ENCODE measurements at regions not wholly inside any gene's neighbourhood (a gene's known extent, or its start where the extent isn't known, plus 50 kb on each side); places are given as distances from the start of the nearest gene placed in this dataset.

GRCh38 chr6:125356884-125357283 lies 55.1 kb upstream of the HDDC2 start:
- dilution Hi-C loops (cut with HindIII; ENCODE audit: low sequenced_read_pairs, unreplicated experiment) (no loop called here), in situ Hi-C loops (cut with MboI; ENCODE audit: low sequenced_read_pairs) (no loop called here), intact Hi-C loops (cut with micrococcal nuclease) (no loop called here)
- Histone ChIP-seq H4K5ac (ENCODE audit: low read depth, low read length) (no peak overlapping the region), H3K27ac (ENCODE audit: insufficient read depth, low read length) (no peak overlapping the region), H3K36me3 (ENCODE audit: control insufficient read depth, insufficient read depth, low read length) (no peaks in the 10 kb centered on the region), H3K14ac (replicated peaks; ENCODE audit: low read depth, low read length) (no peak overlapping the region), H3K9me3 (ENCODE audit: control insufficient read depth, insufficient read depth, low read length) (no peaks in the 10 kb centered on the region), H2BK15ac (ENCODE audit: low read depth, low read length) (no peak overlapping the region), H2AFZ (replicated peaks; ENCODE audit: low read length, poor library complexity) (no peak overlapping the region), H3K4me2 (ENCODE audit: low read depth, low read length) (no peak overlapping the region), H3K4me1 (ENCODE audit: control insufficient read depth, insufficient read depth, low read length) (no peaks in the 10 kb centered on the region), H3K4ac (ENCODE audit: low read depth, low read length) (no peak overlapping the region), H2BK120ac (ENCODE audit: low read depth, low read length) (no peak overlapping the region), H3K9me1 (ENCODE audit: insufficient read depth, low read length) (no peaks in the 10 kb centered on the region), H2BK5ac (ENCODE audit: low read depth, low read length, poor library complexity, severe bottlenecking) (no peak overlapping the region), H3K79me1 (ENCODE audit: low read depth in 1 of 2, low read length in 2 of 2) (no peaks in the 10 kb centered on the region), H3K23ac (ENCODE audit: low read depth, low read length) (no peak overlapping the region), H3K4me3 (ENCODE audit: insufficient read depth, low read depth, low read length) (no peak overlapping the region), H3K56ac (ENCODE audit: extremely low read depth, insufficient read depth, low read length) (no peak overlapping the region), H2BK20ac (ENCODE audit: low read depth, low read length) (no peak overlapping the region), H2AK5ac (ENCODE audit: low read depth, low read length) (no peak overlapping the region), H4K8ac (ENCODE audit: low read depth in 2 of 2, low read length in 2 of 2) (no peak overlapping the region), H2AK9ac (replicated peaks; ENCODE audit: low read depth, low read length, poor library complexity) (no peak overlapping the region), H3K27me3 (ENCODE audit: control insufficient read depth, insufficient read depth, low read length) (peaks cover 12% of the 10 kb centered on the region), H3K18ac (ENCODE audit: low read depth, low read length) (no peak overlapping the region), H3K9ac (ENCODE audit: low read depth, low read length) (no peak overlapping the region), H4K91ac (ENCODE audit: insufficient read depth, low read depth, low read length) (no peak overlapping the region), H4K20me1 (ENCODE audit: insufficient read depth, low read length) (no peaks in the 10 kb centered on the region)
- TF ChIP-seq RCOR1 (IDR thresholded peaks at IDR 0.05; ENCODE audit: insufficient replicate concordance, low read length) (no peak), RFX5 (IDR thresholded peaks at IDR 0.05; ENCODE audit: low read depth, low read length) (no peak), RAD21 (IDR thresholded peaks at IDR 0.05; ENCODE audit: low read length) (no peak), NFE2L2 (IDR thresholded peaks at IDR 0.05; ENCODE audit: low read depth, low read length) (no peak), BHLHE40 (IDR thresholded peaks at IDR 0.05; ENCODE audit: low read depth, low read length) (no peak), MXI1 (IDR thresholded peaks at IDR 0.05; ENCODE audit: borderline replicate concordance, low read depth, low read length) (no peak), MAFK (IDR thresholded peaks at IDR 0.05; ENCODE audit: low read depth, low read length) (no peak), CEBPB (IDR thresholded peaks at IDR 0.05; ENCODE audit: low read depth, low read length) (no peak), FOS (IDR thresholded peaks at IDR 0.05; ENCODE audit: low read depth, low read length) (no peak), POLR2A (IDR thresholded peaks at IDR 0.05; ENCODE audit: low read depth, low read length) (no peak), ELK1 (IDR thresholded peaks at IDR 0.05; ENCODE audit: borderline replicate concordance, low read depth, low read length) (no peak), CHD1 (IDR thresholded peaks at IDR 0.05; ENCODE audit: low read depth, low read length) (no peak)
- TF ChIP-seq, protein P1, sequence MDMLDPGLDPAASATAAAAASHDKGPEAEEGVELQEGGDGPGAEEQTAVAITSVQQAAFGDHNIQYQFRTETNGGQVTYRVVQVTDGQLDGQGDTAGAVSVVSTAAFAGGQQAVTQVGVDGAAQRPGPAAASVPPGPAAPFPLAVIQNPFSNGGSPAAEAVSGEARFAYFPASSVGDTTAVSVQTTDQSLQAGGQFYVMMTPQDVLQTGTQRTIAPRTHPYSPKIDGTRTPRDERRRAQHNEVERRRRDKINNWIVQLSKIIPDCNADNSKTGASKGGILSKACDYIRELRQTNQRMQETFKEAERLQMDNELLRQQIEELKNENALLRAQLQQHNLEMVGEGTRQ (IDR thresholded peaks at IDR 0.05; ENCODE audit: low read depth, low read length) = no peak
- TF ChIP-seq, protein P2, sequence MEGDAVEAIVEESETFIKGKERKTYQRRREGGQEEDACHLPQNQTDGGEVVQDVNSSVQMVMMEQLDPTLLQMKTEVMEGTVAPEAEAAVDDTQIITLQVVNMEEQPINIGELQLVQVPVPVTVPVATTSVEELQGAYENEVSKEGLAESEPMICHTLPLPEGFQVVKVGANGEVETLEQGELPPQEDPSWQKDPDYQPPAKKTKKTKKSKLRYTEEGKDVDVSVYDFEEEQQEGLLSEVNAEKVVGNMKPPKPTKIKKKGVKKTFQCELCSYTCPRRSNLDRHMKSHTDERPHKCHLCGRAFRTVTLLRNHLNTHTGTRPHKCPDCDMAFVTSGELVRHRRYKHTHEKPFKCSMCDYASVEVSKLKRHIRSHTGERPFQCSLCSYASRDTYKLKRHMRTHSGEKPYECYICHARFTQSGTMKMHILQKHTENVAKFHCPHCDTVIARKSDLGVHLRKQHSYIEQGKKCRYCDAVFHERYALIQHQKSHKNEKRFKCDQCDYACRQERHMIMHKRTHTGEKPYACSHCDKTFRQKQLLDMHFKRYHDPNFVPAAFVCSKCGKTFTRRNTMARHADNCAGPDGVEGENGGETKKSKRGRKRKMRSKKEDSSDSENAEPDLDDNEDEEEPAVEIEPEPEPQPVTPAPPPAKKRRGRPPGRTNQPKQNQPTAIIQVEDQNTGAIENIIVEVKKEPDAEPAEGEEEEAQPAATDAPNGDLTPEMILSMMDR (conservative IDR thresholded peaks at IDR 0.05; ENCODE audit: low read depth, low read length) = no peak
- ChIA-PET POLR2A (ENCODE audit: unreplicated experiment) (no interaction called here), CTCF (no interaction called here)
- no peak for DNase-seq
- WGBS, 2 experiments (ENCODE audit: extremely low coverage in 2 of 2, insufficient read length in 1 of 2) = no CpG with 5 or more reads among the region's 5 CpGs
- ATAC-seq (ENCODE audit: low read depth) = no peak
- BruUV-seq (replicated peaks) = no TSS peak
